HUDEP-2 (cell line): ENCODE measurements at regions not wholly inside any gene's neighbourhood (a gene's known extent, or its start where the extent isn't known, plus 50 kb on each side); places are given as distances from the start of the nearest gene placed in this dataset.

ENCODE experiments used
- DNase-seq, 76 experiments: peaks; one replicate each; lab custom pipeline; 2025; ENCODE audit not compliant: unreplicated experiment in 76 of 76; lab: John Stamatoyannopoulos, UW

DNA sequence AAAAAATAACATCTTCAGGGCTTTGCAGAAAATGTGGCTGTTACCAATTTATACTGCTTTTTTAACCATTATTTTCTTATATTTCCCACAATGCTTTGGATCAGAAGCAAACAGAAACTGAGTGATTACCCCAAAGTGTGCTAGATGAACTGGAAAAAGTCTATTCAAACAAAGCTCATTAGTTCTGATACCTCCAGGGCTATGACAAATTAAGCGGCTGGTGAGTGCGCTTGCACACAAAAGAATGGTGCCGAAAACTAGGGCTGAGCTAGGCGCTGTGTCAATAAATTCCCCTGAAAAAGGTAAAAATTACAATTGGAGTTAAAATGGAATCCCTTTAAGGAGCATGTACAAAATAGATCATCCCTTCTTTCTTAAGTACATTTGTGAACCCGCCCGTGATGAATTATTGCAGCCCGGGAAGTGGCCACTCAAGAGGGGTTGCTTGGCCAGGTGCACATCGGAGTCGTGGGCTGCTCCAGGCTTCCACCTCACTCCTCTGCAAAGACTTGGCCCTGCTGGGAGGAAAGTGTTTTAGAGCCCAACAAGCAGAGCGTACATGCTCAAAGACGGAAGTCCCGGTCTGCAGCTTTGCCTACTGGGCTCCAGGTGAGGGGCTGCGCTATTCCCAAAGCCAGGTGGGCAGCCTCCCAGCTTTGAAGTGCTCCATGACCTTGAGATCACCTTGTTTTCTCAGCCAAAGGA, 164.0 kb upstream of the ZNF507 start:
- no peak for DNase-seq

DNA sequence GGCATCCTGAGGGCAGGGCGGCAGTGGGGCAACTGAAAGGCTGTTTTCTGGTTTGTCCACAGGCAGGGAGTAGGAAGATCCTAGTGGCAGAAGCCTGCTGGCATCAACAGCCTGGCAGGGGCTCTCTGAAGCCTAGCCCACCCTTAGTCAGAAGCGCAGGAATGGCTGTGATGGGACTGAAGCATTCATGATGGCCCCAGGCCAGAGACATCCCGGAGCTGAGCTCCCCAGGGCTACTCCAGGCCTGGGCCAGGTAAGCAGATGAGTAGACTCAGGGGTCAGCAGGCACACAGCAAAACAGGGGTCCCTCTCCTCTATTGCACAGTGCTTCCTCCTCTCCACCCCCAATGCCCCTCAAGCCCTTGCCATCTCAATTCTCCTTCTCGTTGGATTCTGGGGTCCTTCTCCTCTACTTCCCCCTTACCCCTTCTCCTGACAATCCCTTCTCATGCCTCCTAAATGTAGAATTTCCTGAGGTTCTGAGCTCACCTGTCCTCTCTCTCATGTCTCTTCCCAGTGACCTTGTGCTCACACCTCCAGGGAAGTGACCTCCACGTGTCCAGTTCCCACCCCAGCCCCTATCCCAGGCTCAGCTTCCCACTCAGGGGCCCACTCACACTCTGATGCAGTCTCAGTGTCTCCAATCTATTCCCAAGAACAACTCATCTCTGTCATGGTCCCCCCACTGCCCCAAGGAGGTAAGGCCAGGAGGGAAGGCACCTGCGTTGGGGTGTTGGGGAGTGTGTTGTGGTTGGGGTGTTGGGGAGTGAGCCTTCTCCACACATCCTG, 158.7 kb upstream of the ZNF507 start:
- no peak for DNase-seq

DNA sequence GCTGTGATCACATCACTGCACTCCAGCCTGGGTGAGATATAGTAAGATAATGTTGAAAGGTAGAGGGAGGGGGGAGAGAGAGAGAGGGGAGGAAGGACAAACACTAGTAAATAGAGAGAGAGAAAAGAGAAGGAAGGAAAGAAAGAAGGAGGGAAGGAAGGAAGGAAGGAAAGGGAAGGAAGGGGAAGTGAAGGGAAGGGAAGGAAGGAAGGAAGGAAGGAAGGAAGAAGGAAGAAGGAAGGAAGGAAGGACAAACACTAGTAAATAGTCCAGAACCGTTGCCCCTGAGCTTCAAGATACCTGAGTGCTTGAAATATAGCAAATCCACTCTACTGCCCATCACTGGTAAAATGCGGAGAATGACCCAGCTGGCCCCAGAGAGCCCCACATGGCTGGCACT, 156.5 kb upstream of the ZNF507 start:
- DNase-seq, result no peak

DNA sequence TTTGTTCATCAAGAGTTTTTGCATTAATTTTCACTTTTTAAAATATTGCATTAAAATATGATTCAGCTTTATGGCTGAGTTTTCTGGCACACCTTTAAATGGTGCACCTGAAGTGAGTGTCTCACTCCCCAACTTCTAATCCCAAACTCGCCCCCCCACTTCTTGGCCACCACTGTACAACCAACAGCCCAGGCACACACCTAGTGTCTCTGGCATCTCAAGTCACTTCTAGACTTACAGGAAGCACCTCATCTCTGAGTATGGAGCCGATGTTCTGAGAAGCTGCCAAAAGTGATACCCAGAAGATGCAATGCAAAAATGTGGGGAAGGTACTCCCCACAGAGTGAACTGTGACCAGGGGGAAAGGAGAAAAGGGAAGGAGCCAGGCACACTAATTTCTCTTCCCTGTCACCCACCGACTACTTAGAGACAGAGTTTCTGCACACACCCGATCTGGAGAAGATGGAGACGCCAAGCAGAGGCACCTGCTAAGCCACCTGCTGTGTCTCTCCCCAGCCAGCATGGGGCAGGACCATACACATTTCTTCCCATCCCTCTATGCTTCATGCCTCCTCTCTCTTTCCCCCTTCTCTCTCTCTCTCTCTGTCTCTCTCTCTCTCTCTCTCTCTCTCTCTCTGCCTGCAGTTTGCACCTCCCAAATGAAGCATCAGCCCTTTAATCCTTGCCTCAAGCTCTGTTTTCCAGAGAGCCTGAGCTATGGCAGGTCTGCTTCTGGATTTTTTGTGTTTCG, 155.3 kb upstream of the ZNF507 start:
- no peak for DNase-seq

DNA sequence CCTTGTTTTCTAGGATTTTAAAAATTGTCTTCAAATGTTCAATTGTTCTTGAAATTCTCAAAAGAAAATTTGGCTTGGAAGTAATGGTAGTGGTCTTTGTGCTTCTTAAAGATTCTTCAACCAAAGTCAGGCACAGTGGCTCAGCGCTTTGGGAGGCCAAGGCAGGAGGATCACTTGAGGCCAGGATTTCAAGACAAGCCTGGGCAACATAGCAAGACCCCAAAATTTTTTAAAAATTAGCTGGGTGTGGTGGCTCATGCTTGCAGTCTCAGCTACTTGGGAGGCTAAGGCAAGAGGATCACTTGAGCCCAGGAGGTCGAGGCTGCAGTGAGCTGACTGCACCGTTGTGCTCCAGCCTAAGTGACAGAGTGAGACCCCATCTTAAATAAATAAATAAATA, 153.5 kb upstream of the ZNF507 start:
- DNase-seq, result no peak

DNA sequence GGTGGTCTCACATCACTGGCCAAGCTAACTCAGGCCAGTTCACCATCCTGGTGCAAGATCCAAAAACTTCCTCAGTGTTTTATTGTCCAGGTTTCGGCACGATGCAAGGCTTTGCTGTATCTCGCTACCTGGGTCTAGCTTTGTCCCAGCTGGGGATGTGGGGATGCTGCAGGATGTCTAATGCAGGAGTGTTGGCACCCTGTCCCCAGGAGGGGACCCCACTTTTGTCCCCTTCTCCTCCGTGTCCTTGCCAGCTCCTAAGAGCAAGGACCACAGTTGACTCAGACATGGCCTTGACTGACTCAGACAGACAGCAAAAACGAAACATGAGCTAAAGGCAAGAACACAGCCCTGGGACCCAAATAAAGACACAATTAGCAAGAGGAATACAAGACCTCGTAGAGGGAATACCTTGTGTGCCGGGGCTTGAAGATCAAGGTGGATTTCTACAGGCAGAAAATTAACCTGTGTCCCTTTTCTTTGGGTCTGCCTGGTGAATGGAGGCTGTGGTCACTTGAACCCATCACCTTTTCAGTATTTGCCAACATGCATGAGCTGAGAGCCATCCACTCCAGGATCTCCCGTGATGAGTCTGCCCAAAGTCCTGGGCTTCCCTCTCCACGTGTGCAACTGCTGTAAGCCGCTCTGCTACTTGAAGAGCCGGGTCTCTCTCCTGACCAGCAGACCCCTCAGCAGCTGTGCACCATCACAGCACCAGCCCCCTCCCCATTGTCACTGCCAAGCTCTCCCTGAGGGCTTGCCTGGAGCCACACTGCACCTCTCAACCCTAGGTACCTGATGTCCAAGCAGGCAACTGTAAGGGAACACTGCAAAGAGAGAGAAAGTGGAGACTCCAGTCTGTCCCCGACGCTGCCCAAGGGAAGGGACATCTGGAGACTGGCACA, 149.5 kb upstream of the ZNF507 start:
- DNase-seq, result no peak

DNA sequence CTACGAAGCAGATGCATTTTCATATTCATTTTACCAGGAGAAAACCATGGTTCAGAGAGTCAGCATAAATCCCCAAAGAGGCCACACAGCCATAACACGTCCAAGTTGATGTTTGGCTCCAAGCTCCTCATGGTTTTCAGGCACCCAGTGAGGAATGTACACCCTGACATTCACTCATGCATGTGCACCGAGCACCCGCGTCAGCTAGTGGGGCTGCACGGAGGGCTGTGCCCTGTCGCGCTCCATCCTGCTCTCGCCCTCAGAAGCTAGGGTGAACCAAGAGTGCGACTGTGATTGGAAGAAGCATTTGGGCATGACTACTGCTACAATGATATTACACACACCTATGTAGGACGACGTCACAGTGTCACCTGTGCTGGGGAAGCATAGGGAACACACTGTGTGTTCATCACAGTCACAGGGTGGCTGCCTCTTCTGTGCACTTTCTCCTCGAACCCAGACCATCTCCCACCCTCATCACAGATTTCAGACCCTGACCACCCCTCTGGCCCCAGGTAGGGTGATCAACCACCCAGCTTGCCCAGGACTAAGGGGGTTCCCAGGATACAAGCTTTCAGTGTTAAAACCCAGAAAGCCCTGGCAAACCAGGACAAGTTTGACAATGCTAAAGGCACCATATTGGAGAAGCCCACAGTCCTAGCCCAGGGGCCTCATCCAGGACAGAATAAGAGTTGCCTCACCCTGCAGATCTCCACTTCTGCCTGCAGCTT, 148.6 kb upstream of the ZNF507 start:
- no peak for DNase-seq

DNA sequence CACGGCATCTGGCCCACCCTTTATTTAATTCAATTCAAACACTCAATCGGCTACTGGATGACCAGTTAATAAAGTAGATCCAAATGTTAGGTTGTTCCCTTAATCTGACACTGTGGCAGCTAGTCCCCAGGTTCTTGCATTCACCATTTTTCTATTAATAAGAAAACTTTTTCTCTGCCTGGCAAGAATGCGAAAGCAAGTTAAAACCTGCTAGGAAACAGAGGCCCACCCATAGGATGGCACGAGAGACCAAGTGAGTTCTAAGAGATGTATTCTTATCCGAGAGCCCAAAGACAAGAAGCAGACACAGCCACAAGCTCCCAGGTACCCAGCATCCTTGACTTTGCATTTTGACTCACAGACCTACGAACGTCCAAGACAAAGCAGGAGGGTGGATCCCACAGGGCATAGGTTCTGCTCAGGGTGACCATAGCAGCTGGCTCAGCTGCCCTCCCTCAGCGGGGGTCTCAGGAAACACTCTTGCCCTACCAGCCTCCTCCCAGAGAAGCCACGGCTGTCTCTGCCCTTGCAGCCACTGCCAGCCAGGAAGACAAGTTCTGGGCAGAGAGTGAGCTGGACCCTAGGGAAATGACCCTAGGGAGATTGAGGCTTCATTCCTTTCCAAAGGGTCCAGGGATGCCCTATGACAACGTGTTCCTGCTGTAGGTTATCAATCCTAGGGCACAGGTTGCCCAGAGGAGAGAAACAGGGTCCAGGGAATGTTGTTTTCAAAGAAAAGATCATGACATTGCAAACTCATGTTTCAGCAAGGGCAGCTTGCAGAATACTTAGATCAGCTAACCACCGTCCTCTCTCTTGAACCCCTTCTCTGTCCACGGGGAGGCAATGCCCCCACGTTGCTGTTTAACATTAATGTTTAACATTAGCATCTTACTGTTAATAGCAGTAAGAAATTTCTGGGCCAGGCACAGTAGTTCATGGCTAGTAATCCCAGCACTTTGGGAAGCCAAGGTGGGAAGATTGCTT, 147.2 kb upstream of the ZNF507 start:
- DNase-seq, result no peak

DNA sequence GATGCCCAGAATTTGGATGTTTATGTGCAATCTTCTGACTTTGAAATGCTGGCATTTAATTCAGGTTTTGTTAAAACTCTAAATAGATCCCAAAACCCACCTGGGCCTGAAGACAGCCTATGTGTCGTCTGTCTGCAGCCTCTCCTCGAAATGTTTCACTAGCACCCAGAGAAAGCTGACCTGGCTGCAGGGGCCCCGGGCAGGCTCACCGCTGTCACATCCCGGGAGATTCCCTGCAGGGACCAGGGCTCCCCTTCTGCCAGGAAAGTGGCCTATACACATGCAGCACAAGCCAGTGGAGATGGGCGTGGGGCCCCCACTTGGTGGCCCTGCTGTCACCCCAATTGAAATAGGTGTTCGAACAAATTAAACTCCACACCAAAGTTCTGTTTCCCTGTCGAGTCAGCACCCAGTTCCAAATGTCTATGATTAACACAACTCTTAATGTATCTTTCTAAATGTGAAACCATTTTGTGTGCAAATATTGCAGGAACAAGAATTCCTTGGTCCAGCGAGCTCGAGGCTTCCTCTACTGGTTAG, 145.8 kb upstream of the ZNF507 start:
- DNase-seq, result no peak

DNA sequence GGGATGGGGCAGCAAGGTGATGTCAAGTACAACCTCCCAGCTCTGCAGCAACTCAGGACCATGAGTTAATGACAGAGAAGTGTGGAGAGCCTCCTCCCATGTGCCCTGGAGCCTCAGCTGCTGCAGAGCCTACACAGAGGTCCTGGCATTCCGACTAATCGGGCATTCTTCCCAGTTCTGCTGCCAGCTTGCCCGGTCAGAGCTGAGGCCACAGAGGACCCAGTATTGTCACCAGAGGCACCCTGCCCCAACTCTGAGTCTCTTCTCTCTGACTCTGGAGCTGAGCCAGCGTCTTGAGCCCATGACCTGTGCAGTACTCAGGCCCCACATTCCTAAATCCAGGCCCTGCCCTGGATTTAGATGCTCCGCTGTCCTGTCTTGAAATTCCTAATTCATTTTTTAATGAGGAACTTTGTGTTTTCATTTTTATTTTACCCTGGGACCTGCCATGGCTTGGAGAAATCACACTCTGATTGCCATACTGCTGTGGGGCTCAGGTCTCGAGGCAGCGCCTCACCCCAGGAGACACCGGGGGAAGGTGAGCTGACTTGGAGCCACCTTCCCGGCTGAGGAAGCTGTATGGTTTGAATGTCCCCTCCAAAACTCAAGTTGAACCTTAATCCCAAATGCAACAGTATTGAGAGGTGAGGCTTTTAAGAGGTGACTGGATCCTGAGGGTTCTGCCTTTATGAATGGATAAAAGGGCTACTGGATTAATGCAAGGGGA, 144.9 kb upstream of the ZNF507 start:
- no peak for DNase-seq

DNA sequence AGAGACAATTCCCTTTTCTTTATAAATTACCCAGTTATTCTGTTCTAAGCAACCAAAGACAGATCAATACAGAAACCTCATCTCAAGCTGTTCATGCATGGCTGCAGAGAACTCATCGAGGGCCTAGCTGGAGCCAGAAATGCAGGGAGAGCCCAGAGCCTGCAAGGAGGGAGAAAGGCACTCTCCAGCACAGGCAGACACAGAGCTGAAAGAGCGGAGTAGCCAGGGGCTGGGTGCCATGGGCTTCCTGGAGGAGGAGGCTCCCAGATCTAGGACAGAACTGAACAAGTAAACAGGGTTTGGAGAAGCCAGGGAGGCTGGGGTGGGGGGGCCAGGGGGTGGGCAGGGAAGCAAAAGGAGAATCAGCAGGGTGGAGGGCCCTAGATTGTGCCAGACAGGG, 144.2 kb upstream of the ZNF507 start:
- no peak for DNase-seq

DNA sequence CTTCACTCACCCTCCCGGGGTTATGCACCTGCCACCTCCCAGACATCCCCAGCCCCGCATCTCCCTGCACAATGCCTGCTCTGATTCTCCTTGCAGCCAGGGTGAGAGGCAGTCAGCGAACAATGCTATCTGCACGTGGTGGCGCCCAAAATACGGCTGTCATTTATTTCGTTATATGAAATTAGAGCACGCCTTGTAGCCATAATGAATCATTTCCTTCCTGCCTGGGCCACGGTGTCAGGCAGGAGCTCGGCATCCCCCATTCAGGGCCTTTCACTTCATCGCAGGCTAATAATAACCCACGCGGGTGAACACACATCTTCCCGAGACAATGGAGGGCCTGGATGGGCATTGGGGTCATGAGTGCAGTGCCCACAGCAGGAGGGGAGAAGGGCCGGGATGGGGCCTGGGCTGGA, 143.8 kb upstream of the ZNF507 start:
- no peak for DNase-seq

DNA sequence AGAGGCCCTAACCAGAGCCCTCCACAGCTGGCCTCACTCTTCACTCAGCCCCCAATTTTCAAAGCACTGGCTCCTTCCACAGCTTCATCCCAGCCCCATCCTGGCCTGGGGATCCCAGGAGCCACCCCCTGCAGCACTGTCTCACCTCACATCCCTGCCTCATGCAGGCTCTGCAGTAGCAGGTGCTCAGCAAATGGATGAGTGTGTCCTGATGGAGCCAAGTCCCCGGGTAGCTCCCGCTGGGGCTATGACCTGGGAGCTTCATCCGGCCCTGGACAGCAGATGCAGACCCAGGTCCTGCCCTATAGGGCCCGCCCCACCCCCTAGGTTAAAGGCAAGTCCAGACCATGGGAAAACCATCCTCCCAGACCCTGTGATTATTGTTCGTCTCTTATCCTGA, 143.2 kb upstream of the ZNF507 start:
- no peak for DNase-seq

DNA sequence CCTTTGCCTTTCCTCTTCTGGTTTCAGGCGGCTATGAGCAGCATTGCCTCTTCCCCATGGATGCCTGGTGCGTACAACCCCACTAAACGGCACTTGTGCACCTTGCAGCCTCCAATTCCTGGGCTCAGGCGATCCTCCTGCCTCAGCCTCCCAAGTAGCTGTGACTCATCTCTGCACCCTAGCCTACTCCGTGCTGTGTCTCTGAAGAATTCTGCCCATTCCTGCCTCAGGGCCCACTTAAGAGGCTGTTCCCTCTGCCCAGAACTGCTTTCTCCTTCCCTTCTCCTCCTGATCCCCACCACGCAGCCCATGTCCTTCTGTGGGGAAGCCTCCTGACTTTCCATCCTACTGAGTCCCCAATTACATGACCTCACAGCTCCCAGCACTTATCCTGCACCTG, 142.2 kb upstream of the ZNF507 start:
- DNase-seq, result no peak

DNA sequence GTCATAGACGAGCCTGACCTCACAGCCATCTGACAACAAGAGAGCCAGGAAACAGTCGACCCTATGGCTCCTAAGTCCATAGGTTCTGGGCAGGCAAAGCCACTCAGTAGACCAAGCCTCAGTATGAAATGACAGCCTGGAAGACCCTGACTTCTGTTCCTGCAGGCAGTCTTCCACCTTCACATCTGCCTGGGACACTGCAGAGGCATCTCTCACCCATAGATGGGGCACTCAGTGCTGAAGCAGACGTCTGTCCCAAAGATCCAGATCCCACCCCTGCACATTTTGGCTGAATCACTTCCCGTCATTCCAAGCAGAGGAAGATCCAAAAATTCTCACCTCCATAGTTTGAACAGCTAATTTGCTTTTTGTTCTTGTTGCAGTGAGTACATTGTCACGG, 139.3 kb upstream of the ZNF507 start:
- no peak for DNase-seq

DNA sequence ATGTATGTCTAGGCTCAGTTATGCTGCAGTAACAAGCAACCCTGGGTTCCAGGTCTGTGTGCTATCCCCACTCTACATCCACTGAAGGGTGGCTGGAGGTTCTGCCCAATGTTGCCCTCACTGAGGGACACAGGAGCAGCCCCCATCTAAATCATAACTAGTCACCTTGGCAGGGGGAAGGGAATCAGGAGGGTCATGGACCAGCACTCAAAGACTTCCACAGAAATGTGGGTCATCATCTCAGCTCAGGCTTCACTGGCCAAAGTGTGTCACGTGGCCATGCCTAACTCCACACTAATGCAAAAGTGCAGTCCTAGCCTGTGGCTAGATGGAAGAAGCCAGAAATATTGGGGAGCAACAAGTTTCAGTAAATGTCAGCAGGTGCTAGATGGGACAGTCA, 137.3 kb upstream of the ZNF507 start:
- no peak for DNase-seq

DNA sequence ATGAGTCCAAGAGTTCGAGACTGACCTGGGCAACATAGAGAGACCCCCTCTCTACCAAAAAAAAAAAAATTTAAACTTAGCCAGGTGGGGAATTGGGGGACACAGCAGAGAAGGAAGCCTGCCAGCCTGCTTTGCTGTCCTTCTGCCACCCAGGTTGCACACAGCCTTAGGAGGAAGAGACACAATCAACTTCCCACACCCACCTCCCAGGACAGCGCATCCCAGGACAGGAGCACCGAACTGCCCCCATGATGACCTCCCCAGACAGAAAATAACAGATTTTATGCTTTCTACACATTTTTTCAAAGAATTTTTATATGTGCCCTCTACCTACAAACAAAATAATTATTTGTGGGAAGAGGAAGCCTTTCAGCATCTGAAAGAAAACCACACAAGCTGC, 126.0 kb upstream of the ZNF507 start:
- no peak for DNase-seq

DNA sequence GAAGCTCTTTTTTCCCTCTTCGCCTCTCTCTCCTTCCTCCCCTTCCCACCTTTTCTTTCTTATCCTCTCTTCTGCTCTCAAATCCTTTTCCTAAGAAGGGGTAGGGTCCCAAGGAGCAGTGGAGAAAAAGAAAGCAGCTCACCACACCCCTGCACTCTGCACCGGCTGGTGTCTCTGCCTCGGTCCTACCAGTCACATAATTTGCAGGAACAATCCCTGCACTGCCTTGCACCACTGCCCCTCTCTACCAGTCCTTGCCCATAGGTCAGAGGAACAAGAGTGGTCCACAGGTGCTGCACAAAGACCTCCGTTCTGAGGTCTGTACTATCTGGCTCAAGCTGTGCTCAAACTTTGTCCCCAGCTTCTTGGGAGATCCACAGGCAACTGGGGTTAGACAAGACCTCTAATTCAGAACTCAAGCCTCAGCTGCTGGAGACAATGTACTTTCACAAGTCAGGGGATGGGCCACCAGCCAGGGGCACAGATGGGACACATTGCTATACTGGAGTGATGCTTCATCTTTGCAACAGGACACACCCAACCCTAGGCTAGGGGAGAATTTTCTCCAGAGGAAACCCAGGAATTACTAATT, 125.4 kb upstream of the ZNF507 start:
- DNase-seq, result no peak
